HuH-7 (cell line): ENCODE measurements at regions not wholly inside any gene's neighbourhood (a gene's known extent, or its start where the extent isn't known, plus 50 kb on each side); places are given as distances from the start of the nearest gene placed in this dataset.

ENCODE experiments used
- DNase-seq: peaks from one replicate; pipeline ENCODE4 v3.0.0; 2011; ENCODE audit warnings: low spot score

- no peak for DNase-seq
Measured at GRCh38 chr6:138580040-138580439, 80.7 kb upstream of the NHSL1 start.

- DNase-seq, result no peak
Measured at GRCh38 chr6:138580801-138581200, 81.5 kb upstream of the NHSL1 start.

GRCh38 chr6:138582573-138582972 lies 83.3 kb upstream of the NHSL1 start:
- DNase-seq, result no peak

- no peak for DNase-seq
Measured at GRCh38 chr6:138586638-138587037, 87.3 kb upstream of the NHSL1 start.

- DNase-seq, result peak; percentile 68
Measured at GRCh38 chr6:138588805-138589434, 89.6 kb upstream of the NHSL1 start.

GRCh38 chr6:138590796-138591709 lies 91.8 kb upstream of the NHSL1 start:
- peak; percentile 74 for DNase-seq

- DNase-seq, result no peak
Measured at GRCh38 chr6:138592749-138593123, 93.4 kb upstream of the NHSL1 start.

GRCh38 chr6:138593124-138593877 lies 94.0 kb upstream of the NHSL1 start:
- DNase-seq, result no peak

GRCh38 chr6:138593909-138594757 lies 94.8 kb upstream of the NHSL1 start:
- DNase-seq, result no peak

- no peak for DNase-seq
Measured at GRCh38 chr6:138594758-138595140, 95.5 kb upstream of the NHSL1 start.

GRCh38 chr6:138596126-138596525 lies 96.8 kb upstream of the NHSL1 start:
- DNase-seq, result no peak

GRCh38 chr6:138596591-138596990 lies 97.3 kb upstream of the NHSL1 start:
- DNase-seq, result no peak

- no peak for DNase-seq
Measured at GRCh38 chr6:138597336-138597735, 98.0 kb upstream of the NHSL1 start.

GRCh38 chr6:138598562-138599173 lies 99.4 kb upstream of the NHSL1 start:
- DNase-seq, result no peak

GRCh38 chr6:138600261-138600660 lies 101.0 kb upstream of the NHSL1 start:
- no peak for DNase-seq

- DNase-seq, result no peak
Measured at GRCh38 chr6:138600726-138601125, 101.4 kb upstream of the NHSL1 start.

GRCh38 chr6:138601128-138601527 lies 101.8 kb upstream of the NHSL1 start:
- DNase-seq, result no peak

- no peak for DNase-seq
Measured at GRCh38 chr6:138605958-138606357, 106.7 kb upstream of the NHSL1 start.

GRCh38 chr6:138607478-138608433 lies 108.5 kb upstream of the NHSL1 start:
- no peak for DNase-seq

GRCh38 chr6:138608896-138609295 lies 109.6 kb upstream of the NHSL1 start:
- no peak for DNase-seq
